ENCODE measurements at regions not wholly inside any gene's neighbourhood (a gene's known extent, or its start where the extent isn't known, plus 50 kb on each side); places are given as distances from the start of the nearest gene placed in this dataset.

GRCh38 chr6:875012-875411 lies 182.1 kb upstream of the EXOC2 start:
- H3K36me3 ChIP-seq, result no peaks in the 10 kb centered on the region
- no peaks in the 10 kb centered on the region for H3K4me1 ChIP-seq
- no peak overlapping the region for H3K27ac ChIP-seq (replicated peaks)
- DNase-seq, result no peak
- H3K4me3 ChIP-seq, result no peak overlapping the region
- H3K9me3 ChIP-seq (replicated peaks), result no peaks in the 10 kb centered on the region
- TF ChIP-seq, protein P1, sequence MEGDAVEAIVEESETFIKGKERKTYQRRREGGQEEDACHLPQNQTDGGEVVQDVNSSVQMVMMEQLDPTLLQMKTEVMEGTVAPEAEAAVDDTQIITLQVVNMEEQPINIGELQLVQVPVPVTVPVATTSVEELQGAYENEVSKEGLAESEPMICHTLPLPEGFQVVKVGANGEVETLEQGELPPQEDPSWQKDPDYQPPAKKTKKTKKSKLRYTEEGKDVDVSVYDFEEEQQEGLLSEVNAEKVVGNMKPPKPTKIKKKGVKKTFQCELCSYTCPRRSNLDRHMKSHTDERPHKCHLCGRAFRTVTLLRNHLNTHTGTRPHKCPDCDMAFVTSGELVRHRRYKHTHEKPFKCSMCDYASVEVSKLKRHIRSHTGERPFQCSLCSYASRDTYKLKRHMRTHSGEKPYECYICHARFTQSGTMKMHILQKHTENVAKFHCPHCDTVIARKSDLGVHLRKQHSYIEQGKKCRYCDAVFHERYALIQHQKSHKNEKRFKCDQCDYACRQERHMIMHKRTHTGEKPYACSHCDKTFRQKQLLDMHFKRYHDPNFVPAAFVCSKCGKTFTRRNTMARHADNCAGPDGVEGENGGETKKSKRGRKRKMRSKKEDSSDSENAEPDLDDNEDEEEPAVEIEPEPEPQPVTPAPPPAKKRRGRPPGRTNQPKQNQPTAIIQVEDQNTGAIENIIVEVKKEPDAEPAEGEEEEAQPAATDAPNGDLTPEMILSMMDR (IDR thresholded peaks at IDR 0.05; ENCODE audit: borderline replicate concordance), result no peak
- H3K27me3 ChIP-seq (ENCODE audit: low read depth), result peaks cover 51% of the 10 kb centered on the region
- intact Hi-C loops (cut with micrococcal nuclease), result no loop called here

DNA sequence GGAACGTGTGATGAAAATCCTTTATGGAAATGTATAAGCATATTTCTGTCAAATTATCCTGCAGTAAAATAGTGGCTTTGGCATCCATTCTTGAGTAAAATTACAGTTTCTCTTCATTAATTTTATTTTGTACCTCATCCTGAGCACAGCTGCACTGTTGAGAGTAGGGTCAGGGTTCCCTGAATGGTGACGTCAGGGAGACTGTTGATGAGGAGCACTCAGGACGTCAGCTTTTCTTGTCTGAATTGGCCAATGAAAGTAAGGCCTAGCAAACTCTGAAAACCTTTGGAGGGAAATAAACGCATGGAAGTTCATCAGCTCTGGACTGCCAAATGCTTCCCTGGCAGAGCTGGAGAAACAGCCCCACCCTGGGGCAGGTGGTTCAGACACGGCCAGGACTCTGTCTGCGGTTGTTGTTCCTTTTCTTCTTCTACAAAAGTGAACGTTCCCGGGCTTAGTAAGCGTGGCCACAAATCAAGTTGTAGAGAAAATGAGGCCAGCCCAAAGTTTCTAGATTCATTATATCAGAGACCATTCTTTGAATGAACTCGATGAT lies 179.7 kb upstream of the EXOC2 start:
- no peak overlapping the region for H3K4me3 ChIP-seq
- intact Hi-C loops (cut with micrococcal nuclease), result no loop called here
- H3K27me3 ChIP-seq (ENCODE audit: low read depth), result peaks cover 51% of the 10 kb centered on the region
- no peak overlapping the region for H3K27ac ChIP-seq (replicated peaks)
- TF ChIP-seq, protein P1 (IDR thresholded peaks at IDR 0.05; ENCODE audit: borderline replicate concordance), result no peak
- no peaks in the 10 kb centered on the region for H3K36me3 ChIP-seq
- no peak for DNase-seq
- H3K4me1 ChIP-seq, result no peaks in the 10 kb centered on the region
- H3K9me3 ChIP-seq (replicated peaks), result no peaks in the 10 kb centered on the region

DNA sequence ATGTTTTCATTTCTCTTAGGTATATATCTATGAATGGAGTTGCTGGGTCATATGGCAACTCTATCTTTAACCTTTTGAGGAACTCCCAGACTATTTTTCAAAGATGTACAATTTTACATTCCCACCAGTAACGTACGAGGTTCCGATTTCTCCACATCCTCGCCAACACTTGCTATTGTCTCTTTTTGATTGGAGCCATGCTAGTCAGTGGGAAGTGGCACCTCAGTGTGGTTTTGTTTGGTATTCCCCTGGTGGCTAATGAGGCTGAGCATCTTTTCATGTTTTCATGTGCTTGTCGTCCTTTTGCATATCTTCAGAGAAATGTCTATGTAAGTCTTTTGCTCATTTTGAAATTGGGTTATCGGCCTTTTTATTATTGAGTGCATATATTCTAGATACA lies 178.6 kb upstream of the EXOC2 start:
- H3K4me3 ChIP-seq, result no peak overlapping the region
- H3K4me1 ChIP-seq, result no peaks in the 10 kb centered on the region
- H3K27me3 ChIP-seq (ENCODE audit: low read depth), result peaks cover 42% of the 10 kb centered on the region
- no peaks in the 10 kb centered on the region for H3K9me3 ChIP-seq (replicated peaks)
- no peak for DNase-seq
- TF ChIP-seq, protein P1 (IDR thresholded peaks at IDR 0.05; ENCODE audit: borderline replicate concordance), result no peak
- no peak overlapping the region for H3K27ac ChIP-seq (replicated peaks)
- intact Hi-C loops (cut with micrococcal nuclease), result no loop called here
- no peaks in the 10 kb centered on the region for H3K36me3 ChIP-seq

- no peaks in the 10 kb centered on the region for H3K4me1 ChIP-seq
- H3K27me3 ChIP-seq (ENCODE audit: low read depth), result peaks cover 44% of the 10 kb centered on the region
- H3K9me3 ChIP-seq (replicated peaks), result no peaks in the 10 kb centered on the region
- DNase-seq, result no peak
- H3K36me3 ChIP-seq, result no peaks in the 10 kb centered on the region
- intact Hi-C loops (cut with micrococcal nuclease), result no loop called here
- TF ChIP-seq, protein P1 (IDR thresholded peaks at IDR 0.05; ENCODE audit: borderline replicate concordance), result no peak
- H3K4me3 ChIP-seq, result no peak overlapping the region
- no peak overlapping the region for H3K27ac ChIP-seq (replicated peaks)
Observed at GRCh38 chr6:870096-870495, 177.2 kb upstream of the EXOC2 start.

GRCh38 chr6:868201-868600 lies 175.3 kb upstream of the EXOC2 start:
- no peak overlapping the region for H3K4me3 ChIP-seq
- TF ChIP-seq, protein P1 (IDR thresholded peaks at IDR 0.05; ENCODE audit: borderline replicate concordance), result no peak
- H3K9me3 ChIP-seq (replicated peaks), result no peaks in the 10 kb centered on the region
- H3K27me3 ChIP-seq (ENCODE audit: low read depth), result peaks cover 56% of the 10 kb centered on the region
- H3K36me3 ChIP-seq, result no peaks in the 10 kb centered on the region
- intact Hi-C loops (cut with micrococcal nuclease), result no loop called here
- DNase-seq, result no peak
- H3K27ac ChIP-seq (replicated peaks), result no peak overlapping the region
- H3K4me1 ChIP-seq, result peaks cover 9% of the 10 kb centered on the region

Data from left ventricle myocardium inferior (tissue), 1 donor.